Large intestine (tissue), 3 donors: ENCODE measurements at regions not wholly inside any gene's neighbourhood (a gene's known extent, or its start where the extent isn't known, plus 50 kb on each side); places are given as distances from the start of the nearest gene placed in this dataset.

Experiments used
- DNase-seq, 2 donors: peaks; one replicate each; pipeline versions ENCODE4 v3.0.0 to v3.0.0-alpha.2; 2013
- H3K27ac ChIP-seq: one replicate; pipeline ENCODE4 v1.5.1; 2013; ENCODE audit warnings: low read length
- H3K27me3 ChIP-seq: 2 replicates; pipeline ENCODE4 v1.6.1; 2013; ENCODE audit warnings: low read length; ENCODE audit not compliant: control insufficient read depth, insufficient read depth
- H3K36me3 ChIP-seq: 2 replicates; pipeline ENCODE4 v1.6.1; 2013; ENCODE audit warnings: low read length; ENCODE audit not compliant: control insufficient read depth, insufficient read depth
- H3K4me1 ChIP-seq: one replicate; pipeline ENCODE4 v1.6.1; 2013; ENCODE audit warnings: low read length; ENCODE audit not compliant: control insufficient read depth, insufficient read depth
- H3K4me3 ChIP-seq: one replicate; pipeline ENCODE4 v1.5.1; 2013; ENCODE audit warnings: low read length
- H3K9me3 ChIP-seq: one replicate; pipeline ENCODE4 v1.6.1; 2013; ENCODE audit warnings: mild to moderate bottlenecking, low read depth, low read length, moderate library complexity; ENCODE audit not compliant: control insufficient read depth
- WGBS: methylation state at CpG from one replicate; pipeline ENCODE4 v1.1.5; 2013; ENCODE audit warnings: low lambda C conversion rate; ENCODE audit not compliant: insufficient coverage; 5-methylcytosine and 5-hydroxymethylcytosine counted together

- Histone ChIP-seq H3K36me3 (no peaks in the 10 kb centered on the region), H3K27me3 (no peaks in the 10 kb centered on the region), H3K27ac (no peak overlapping the region), H3K9me3 (no peaks in the 10 kb centered on the region), H3K4me1 (no peaks in the 10 kb centered on the region), H3K4me3 (no peak overlapping the region)
- no CpG with 5 or more reads among the region's 2 CpGs for WGBS
- DNase-seq, result no peak
These were observed 73.0 kb upstream of the ZRANB2 start for GRCh38 chr1:71153826-71154225.

GRCh38 chr1:71147637-71148360 is 67.0 kb upstream of the ZRANB2 start:
- no peak overlapping the region for H3K27ac ChIP-seq
- 62% methylated on average over 1 of the region's 4 CpGs for WGBS
- H3K36me3 ChIP-seq, result no peaks in the 10 kb centered on the region
- H3K4me3 ChIP-seq, result no peak overlapping the region
- no peak for DNase-seq
- no peaks in the 10 kb centered on the region for H3K4me1 ChIP-seq
- H3K27me3 ChIP-seq, result no peaks in the 10 kb centered on the region
- H3K9me3 ChIP-seq, result no peaks in the 10 kb centered on the region

- H3K4me1 ChIP-seq, result no peaks in the 10 kb centered on the region
- H3K4me3 ChIP-seq, result no peak overlapping the region
- no peak for DNase-seq
- no peaks in the 10 kb centered on the region for H3K36me3 ChIP-seq
- peaks cover 4% of the 10 kb centered on the region for H3K9me3 ChIP-seq
- WGBS, result 100% methylated on average over 1 of the region's 2 CpGs
- no peak overlapping the region for H3K27ac ChIP-seq
- no peaks in the 10 kb centered on the region for H3K27me3 ChIP-seq
These were observed 54.7 kb upstream of the ZRANB2 start for GRCh38 chr1:71135571-71135970.
